ENCODE measurements at regions not wholly inside any gene's neighbourhood (a gene's known extent, or its start where the extent isn't known, plus 50 kb on each side); places are given as distances from the start of the nearest gene placed in this dataset.

- Histone ChIP-seq H3K27ac (no peak overlapping the region), H3K4me3 (IDR thresholded peaks at IDR 0.05; ENCODE audit: insufficient read depth, low read depth, low read length) (no peak overlapping the region), H2AFZ (ENCODE audit: low read depth) (no peak overlapping the region), H4K20me1 (ENCODE audit: insufficient read depth) (no peaks in the 10 kb centered on the region), H3K27me3 (ENCODE audit: insufficient read depth, low read depth) (no peaks in the 10 kb centered on the region), H3K4me1 (ENCODE audit: low read depth, poor library complexity, severe bottlenecking) (peaks cover 12% of the 10 kb centered on the region), H3K79me2 (ENCODE audit: insufficient read depth, low read depth) (no peaks in the 10 kb centered on the region), H3K4me2 (no peak overlapping the region), H3K9ac (no peak overlapping the region), H3K36me3 (ENCODE audit: insufficient read depth) (no peaks in the 10 kb centered on the region)
- TF ChIP-seq CTCF (conservative IDR thresholded peaks at IDR 0.05; ENCODE audit: low read depth, low read length), result no peak
Measured at GRCh38 chr2:40831321-40831873, 379.5 kb upstream of the SLC8A1 start.

DNA sequence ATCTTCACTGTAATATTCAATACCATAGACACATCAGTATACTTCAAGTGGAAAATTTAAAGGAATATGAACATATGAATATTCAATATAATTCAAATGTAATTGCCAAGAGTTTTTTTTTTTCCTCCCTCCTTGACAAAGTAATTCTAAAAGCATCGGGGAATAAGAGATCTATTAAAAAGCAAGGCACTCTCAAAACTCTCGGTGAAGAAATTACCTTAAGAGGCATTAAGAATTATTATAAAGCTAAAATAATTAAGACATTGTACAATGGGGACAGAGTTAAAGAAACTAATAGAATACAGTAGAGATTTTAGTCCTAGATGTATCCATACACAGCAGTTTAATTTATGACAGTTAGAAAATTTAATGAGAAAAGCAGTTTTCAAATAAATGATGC lies 390.0 kb upstream of the SLC8A1 start:
- no peaks in the 10 kb centered on the region for H3K79me2 ChIP-seq (ENCODE audit: insufficient read depth, low read depth)

GRCh38 chr2:40844353-40845277 lies 392.7 kb upstream of the SLC8A1 start:
- Histone ChIP-seq H3K4me1 (ENCODE audit: low read depth, poor library complexity, severe bottlenecking) (no peaks in the 10 kb centered on the region), H2AFZ (ENCODE audit: low read depth) (no peak overlapping the region), H4K20me1 (ENCODE audit: insufficient read depth) (no peaks in the 10 kb centered on the region), H3K4me3 (IDR thresholded peaks at IDR 0.05; ENCODE audit: insufficient read depth, low read depth, low read length) (no peak overlapping the region), H3K27ac (no peak overlapping the region), H3K36me3 (ENCODE audit: insufficient read depth) (no peaks in the 10 kb centered on the region), H3K79me2 (ENCODE audit: insufficient read depth, low read depth) (no peaks in the 10 kb centered on the region), H3K9ac (no peak overlapping the region), H3K27me3 (ENCODE audit: insufficient read depth, low read depth) (no peaks in the 10 kb centered on the region), H3K4me2 (no peak overlapping the region)
- no peak for TF ChIP-seq CTCF (conservative IDR thresholded peaks at IDR 0.05; ENCODE audit: low read depth, low read length)

More for the DNA sequence above, 390.0 kb upstream of the SLC8A1 start:
- no peaks in the 10 kb centered on the region for H3K4me1 ChIP-seq (ENCODE audit: low read depth, poor library complexity, severe bottlenecking)
- TF ChIP-seq CTCF (conservative IDR thresholded peaks at IDR 0.05; ENCODE audit: low read depth, low read length), result no peak
- no peak overlapping the region for H3K9ac ChIP-seq
- no peak overlapping the region for H3K27ac ChIP-seq
- H3K4me2 ChIP-seq, result no peak overlapping the region
- H3K27me3 ChIP-seq (ENCODE audit: insufficient read depth, low read depth), result no peaks in the 10 kb centered on the region
- H3K4me3 ChIP-seq (IDR thresholded peaks at IDR 0.05; ENCODE audit: insufficient read depth, low read depth, low read length), result no peak overlapping the region
- no peaks in the 10 kb centered on the region for H4K20me1 ChIP-seq (ENCODE audit: insufficient read depth)
- H2AFZ ChIP-seq (ENCODE audit: low read depth), result no peak overlapping the region
- no peaks in the 10 kb centered on the region for H3K36me3 ChIP-seq (ENCODE audit: insufficient read depth)

DNA sequence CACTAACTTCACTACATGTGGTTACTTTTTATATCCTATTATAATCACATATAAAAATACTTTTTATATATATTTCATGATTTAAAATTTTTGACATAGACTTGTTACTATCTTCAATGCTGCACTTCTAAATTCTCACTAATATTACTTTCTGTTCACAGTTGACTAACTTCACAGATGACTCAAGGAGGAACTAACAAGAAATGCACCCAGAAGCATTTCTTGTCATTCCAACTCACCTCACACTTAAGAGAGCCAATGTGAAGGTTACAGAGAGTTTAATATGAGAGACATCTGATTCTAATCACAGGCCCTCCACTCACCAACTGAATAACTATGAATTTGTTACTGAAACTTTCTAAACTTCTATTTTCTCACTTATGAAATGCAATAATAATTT lies 399.8 kb upstream of the SLC8A1 start:
- no peaks in the 10 kb centered on the region for H3K36me3 ChIP-seq (ENCODE audit: insufficient read depth)
- no peak overlapping the region for H3K4me3 ChIP-seq (IDR thresholded peaks at IDR 0.05; ENCODE audit: insufficient read depth, low read depth, low read length)
- no peak overlapping the region for H3K27ac ChIP-seq
- H4K20me1 ChIP-seq (ENCODE audit: insufficient read depth), result no peaks in the 10 kb centered on the region
- H3K4me2 ChIP-seq, result no peak overlapping the region
- H2AFZ ChIP-seq (ENCODE audit: low read depth), result no peak overlapping the region
- H3K9ac ChIP-seq, result no peak overlapping the region
- H3K27me3 ChIP-seq (ENCODE audit: insufficient read depth, low read depth), result no peaks in the 10 kb centered on the region
- no peak for TF ChIP-seq CTCF (conservative IDR thresholded peaks at IDR 0.05; ENCODE audit: low read depth, low read length)
- no peaks in the 10 kb centered on the region for H3K4me1 ChIP-seq (ENCODE audit: low read depth, poor library complexity, severe bottlenecking)
- H3K79me2 ChIP-seq (ENCODE audit: insufficient read depth, low read depth), result no peaks in the 10 kb centered on the region
